Stimulated activated naive CD8-positive, alpha-beta T cell treated with anti-CD3 and anti-CD28 coated beads, Interleukin-15, Interleukin-2, amounts not matched to agents 100 U/mL and 50 U/mL, for 24 hours (primary cell): ENCODE measurements at regions not wholly inside any gene's neighbourhood (a gene's known extent, or its start where the extent isn't known, plus 50 kb on each side); places are given as distances from the start of the nearest gene placed in this dataset.
"Not testable (repeated sequence)": the region's sequence is repeated elsewhere in the genome, so short reads cannot be mapped to it uniquely, and the experiment has no call there.

ENCODE experiments used
- ATAC-seq: fragments of 150-1000 bp; cut with Tn5 transposase; one replicate; pipeline ENCODE4 v1.10.0; 2021
- DNase-seq: peaks from one replicate; pipeline ENCODE4 v3.0.0; 2021

DNA sequence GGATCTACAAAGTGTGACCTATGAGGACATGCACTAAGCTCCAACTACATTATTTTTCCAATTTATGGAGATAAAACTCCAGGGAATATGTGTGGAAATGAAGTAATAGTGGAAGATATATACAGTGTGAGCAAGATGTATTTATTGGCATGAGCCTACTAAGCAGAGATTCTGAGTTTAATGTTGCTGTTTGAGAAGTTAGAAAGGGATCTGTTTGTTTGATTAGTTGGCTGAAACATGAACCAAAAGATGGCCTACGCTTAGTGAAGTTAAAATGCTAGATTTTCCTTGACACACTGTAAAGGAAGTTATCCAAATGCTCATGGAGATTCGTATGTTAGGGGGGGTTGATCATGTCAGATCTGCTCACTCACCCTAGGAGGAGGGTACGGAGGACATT is 621.7 kb downstream of the TMEM182 start:
- DNase-seq (no peak), ATAC-seq (no peak)

DNA sequence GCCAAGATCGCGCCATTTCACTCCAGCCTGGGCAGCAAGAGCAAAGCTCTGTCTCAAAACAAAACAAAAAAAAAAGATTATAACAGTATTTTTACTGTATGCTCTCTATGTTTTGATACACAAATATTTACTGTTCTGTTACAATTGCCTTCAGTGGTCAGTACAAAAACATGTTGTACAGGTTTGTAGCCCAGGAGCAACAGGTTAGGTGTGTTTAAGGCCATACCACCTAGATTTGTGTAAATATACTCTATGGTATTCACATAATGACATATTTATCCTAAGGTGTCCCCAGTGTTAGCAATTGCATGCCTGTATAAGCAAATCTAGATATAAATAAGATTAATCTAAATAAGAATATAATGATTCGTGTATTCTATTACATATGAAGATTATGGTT is 625.0 kb downstream of the TMEM182 start:
- no peak for ATAC-seq
- DNase-seq = no peak

DNA sequence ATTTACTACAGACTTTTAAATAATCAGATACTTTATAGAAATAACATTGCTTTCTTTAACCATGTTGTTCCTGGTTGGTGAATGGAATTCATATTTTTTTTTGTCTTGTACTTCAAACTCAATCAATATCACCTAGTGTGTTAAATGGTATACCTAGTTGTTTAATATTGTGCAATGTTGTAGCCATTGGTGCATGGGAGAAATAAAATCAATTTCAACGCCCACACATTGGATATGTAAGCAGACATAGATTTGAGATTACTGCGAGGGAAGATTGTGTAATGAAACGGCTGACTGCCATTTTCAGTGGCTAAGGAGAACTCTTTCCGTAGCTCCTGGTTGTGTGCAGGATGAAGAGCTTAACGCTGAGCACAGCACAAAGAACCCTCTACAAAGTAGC is 626.1 kb downstream of the TMEM182 start:
- ATAC-seq (no peak), DNase-seq (no peak)

DNA sequence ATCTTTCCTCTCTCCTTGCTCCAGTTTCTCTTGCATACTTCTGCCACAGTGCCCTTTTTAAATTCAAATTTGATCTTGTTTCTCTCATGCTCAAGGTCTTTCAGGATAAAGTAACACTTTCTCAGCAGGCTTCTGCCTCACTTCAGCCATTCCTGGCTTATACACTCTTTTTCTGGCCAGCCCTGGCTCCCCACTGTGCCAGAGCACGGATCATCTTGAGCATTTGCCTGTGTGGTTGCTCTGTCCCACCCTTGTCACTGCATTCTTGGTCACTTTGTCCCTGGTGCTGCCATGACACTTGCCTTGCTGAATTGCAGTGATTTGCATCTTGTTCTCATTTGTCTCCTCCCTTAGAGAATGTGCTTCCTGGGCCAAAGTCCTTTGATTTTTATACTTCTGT is 634.3 kb downstream of the TMEM182 start:
- ATAC-seq (no peak), DNase-seq (no peak)

DNA sequence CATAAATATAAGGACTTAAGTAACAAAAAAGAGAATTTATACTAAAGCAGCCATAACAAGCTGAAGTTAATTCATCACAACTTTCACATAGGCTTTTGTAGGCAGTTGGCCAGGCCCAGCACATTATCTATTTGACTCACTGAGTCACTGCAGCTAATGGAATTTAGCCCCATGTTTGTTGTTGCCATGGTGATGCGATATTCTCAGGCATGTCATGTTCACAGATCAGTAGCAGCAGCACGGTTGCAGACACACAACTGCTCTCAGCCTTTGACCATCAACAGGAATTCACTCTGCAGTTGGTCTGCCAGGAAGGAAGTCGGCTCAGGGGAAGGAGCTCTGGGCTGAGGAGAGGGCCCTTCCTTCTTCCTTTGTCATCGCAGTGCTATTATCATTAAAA is 639.8 kb downstream of the TMEM182 start:
- no peak for ATAC-seq
- DNase-seq = no peak

DNA sequence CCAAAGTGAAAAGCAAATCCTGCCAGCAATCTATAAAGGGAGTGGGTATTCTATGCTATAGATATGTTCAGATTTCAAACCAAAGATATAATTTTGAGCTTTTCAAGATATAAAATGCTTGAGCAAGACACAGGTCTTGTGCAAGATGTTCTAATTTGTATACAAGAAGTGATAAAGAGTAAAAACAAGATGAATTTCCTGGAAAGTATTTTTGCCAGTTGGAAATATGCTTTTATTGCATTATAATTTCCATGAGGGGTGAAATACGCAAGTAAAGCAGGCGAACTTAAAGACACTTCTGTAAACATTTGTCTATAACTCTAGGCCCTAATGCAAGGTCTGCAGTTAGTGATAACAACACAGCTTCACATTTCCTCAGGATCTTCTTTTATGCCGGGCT is 640.5 kb downstream of the TMEM182 start:
- DNase-seq = no peak
- no peak for ATAC-seq

DNA sequence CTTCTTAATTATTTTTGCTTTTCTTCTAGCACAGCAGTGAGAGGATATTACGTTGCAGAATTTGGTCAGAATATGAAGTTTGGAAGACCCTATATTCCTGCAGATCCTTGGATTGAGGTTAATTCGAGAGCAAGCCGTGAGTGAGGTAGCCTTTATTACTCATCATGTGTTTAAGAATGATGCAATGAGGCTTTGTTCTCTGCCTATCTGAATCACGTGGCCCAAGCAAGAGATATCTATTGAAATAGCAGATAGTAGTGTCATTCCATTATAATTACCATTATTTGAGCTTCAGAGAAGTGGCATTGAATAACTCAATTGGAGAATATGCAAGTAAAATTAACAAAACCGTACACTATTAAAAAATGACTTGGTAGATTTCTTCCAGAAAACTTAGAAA is 641.1 kb downstream of the TMEM182 start:
- DNase-seq = no peak
- no peak for ATAC-seq

DNA sequence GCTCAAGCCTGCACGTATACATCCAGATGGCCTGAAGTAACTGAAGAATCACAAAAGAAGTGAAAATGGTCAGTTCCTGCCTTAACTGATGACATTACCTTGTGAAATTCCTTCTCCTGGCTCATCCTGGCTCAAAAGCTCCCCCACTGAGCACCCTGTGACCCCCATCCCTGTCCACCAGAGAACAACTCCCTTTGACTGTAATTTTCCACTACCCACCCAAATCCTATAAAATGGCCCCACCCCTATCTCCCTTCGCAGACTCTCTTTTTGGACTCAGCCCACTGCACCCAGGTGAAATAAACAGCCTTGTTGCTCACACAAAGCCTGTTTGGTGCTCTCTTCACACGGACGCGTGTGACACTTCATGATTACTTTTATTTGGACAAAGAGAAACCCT is 641.6 kb downstream of the TMEM182 start:
- DNase-seq, ATAC-seq: not testable (repeated sequence)

DNA sequence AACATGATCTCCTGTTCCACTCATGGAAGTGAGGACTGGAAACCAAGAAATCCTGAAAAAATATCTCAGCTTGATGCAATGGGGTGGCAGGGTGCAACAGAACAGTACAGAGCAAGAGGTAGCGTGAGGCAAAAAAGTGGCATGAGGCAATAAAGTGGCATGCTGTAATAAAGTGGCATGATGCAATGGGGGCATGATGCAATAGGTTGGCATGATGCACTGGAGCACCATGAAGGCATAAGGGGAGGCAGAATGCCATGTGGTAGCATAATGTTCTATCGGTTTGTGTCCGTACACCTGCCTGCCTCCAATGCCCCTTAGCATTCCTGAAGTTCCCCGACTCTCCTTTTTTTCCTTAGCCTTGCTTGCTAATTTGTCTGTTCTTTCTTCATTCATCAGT is 648.4 kb downstream of the TMEM182 start:
- DNase-seq (no peak), ATAC-seq (no peak)

DNA sequence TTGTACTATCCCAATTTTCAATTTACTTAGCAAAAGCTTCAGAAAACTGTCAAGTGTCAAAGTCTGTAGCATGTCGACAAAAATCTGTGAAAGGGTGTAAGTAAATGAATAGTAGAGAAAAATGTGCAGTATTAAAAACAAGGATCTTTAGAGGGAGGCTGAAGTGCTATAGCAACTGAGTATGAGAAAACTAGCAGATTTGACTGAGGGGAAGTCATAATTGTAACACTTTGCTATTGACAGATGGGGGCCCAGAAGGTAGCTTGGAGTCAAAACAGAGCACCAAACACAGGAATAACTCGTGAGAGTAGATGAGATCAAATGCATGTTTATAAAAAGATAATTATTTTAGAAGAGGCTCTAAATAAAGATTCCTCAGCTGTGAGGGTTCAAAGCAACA is 657.7 kb downstream of the TMEM182 start:
- DNase-seq (no peak), ATAC-seq (no peak)

DNA sequence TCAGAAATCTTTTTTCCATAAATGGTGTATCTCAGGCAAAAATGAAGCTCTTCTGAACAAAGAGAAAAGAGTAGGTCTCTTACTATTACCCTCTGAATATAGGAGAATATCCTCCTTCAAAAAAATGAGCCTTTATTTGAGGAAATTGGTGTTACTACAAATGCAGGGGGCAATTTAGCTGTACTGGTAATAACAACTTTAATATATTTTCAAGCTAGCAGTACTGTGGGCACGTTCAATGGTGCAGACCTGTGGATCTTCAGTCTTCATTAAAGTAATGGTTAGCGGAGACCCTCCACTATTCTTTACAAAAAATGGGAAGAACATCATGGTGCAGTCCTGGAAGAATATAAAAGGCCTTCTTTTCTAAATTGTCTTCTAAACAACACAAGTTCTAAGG is 661.3 kb downstream of the TMEM182 start:
- DNase-seq (no peak), ATAC-seq (no peak)

DNA sequence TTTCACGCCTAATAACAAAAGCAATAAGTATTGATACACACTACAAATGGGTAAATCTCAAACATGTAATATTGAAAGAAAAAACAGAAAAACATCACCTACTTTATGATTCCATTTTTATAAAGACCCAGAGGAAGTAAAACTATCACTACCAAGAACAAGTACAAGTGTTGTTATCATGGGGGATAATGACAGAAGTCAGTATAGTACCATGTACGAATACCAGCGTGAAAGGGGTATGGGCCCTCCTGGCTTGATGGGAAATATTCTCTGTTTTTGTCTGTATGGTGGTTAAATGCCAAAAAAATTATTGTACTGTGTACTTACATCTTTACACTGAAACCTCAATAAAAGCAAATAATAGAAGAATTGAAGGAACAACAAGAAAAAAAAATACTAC is 665.7 kb downstream of the TMEM182 start:
- DNase-seq (no peak), ATAC-seq (no peak)

DNA sequence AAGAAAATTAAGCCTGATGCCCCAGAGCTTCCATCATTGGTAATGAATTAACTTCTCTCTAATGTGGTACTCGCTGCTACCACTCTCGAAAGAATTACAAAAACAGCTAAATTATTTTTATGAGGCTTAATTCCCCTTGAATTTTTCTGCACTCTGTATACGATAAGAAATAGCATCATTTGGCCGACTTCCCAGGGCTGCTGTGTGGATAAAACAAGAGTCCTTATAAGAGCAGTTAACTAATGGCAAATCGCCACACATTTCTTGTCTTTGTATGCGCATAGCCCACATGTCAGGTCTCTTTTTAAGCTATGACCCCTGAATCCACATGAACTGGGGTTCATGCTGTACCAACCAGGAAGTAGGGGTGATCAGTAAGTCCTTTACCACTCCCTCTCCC is 668.4 kb downstream of the TMEM182 start:
- DNase-seq (no peak), ATAC-seq (no peak)

DNA sequence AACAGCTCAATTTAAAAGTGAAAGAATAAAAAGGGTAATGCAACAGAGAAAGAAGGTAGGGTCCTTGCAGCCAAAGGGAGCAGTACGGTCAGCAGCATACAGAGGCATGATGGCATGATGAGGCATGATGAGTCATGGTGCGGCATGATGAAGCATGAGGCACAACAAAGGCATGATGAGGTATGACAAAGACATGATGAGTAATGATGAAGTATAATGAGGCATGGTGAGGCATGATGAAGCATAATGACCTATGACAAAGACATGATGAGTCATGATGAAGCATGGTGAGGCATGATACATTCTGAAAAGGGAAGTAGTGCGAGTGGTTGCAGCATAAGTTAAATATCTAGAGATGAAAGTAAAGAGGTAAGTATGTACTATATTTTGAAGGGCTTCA is 673.2 kb downstream of the TMEM182 start:
- no peak for ATAC-seq
- no peak for DNase-seq

DNA sequence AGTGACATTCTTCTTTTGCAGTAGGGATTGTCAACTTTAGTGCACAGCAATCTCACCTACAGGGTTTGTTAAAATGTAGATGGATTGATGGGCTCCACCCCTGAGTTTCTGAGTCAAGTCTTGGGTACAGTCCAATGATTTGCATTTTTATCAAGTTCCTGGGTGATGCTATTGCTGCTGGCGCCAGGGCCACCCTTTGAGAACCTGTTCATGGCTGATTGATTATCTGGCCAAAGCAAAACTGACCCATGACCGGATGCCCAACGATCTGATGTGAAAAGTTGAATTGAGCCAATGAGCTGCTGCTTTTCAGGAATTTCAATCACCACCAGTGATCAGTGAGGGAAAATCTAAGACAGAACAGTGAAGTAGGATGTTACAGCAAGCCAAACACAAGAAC is 675.3 kb downstream of the TMEM182 start:
- DNase-seq (no peak), ATAC-seq (no peak)

DNA sequence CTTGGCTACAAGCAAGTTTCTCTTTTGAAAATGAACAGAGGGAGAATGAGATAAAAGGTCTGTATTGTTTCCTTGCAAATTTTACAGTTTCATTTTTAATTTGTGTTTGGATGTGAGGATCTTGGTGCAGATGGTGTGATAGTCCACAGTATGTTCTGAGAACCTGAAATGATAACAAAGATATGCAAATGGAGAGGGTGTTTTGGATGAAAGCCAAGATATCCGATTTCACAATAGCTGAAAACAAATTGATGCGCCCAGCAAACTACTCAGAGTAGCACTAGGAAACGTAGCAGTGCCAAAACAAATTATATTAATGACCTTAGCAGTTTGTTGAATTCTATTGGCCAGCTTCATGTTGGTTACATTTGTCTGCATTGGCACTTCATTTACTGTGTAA is 683.5 kb downstream of the TMEM182 start:
- ATAC-seq (no peak), DNase-seq (no peak)

DNA sequence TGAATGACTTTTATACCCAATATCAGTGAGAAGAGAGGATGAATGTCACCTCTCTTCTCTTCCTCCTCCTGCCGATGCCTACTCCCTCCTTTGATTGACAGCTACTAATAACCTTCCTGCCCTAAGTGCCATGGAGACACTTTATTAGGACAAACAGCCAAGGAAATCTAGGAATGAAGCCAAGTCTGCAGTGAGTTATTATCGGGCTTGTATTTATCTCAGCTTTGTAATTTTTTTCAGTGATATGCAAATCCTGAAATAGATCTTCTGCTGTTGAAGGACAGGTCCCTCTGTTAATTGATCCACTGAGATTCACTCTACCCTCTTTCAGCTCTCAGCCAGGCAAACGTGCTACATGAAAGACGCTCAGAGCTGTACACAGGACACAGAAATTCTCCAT is 686.7 kb downstream of the TMEM182 start:
- DNase-seq = no peak
- no peak for ATAC-seq

DNA sequence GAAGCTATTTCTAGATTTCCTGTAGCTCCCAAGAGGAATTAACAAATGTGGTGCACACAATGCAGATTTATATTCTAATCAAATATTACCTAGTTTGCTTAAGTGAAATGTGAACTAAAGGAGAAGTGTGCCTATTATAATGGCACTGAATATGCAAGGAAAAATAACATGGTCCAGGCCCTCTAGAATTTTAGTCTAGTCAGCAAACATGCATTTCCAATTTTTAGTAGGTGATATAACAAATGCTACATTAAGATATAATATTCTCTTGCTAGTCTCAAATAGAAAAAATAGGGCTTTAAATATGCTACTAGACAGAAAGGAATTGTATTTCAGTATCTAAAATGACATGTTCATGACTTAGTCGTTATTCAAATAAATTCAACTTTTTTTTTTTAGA is 689.5 kb downstream of the TMEM182 start:
- no peak for ATAC-seq
- no peak for DNase-seq

DNA sequence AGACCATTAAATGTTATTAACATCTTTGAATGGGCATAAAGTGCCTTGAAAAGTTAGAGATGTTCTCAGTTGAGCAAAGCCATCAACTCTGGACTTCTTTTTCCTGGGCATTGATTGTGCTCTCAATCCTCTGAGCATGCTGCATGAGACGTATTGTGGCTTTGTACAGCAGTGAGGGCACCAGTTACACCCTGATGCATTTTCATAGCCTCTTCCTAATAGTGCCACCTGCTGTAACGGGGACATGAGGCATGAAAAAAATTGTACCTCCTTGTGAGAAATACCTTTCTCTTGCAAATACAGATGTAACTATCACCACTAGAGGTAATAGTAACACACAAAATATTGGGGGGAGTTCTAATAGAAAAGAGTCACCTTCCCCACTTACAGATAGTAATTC is 697.5 kb downstream of the TMEM182 start:
- ATAC-seq (no peak), DNase-seq (no peak)

DNA sequence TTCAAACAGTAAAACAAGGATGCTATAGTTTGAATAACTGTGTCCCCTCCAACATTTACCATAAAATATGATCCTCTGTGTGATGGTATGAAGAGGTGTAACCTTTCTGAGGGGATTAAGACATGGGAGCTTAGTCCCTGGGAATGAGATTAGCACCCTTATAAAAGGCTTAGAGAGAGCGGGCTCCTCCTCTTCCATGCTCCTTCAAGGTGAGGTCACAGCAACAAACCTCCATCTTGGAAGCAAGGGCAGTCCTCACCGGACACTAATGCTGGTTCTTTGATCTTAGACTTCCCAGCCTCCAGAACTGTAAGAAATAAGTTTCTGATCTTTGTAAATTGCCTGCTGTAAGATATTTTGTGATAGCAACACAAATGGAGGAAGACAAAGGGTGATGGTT is 700.3 kb downstream of the TMEM182 start:
- no peak for DNase-seq
- ATAC-seq = no peak

DNA sequence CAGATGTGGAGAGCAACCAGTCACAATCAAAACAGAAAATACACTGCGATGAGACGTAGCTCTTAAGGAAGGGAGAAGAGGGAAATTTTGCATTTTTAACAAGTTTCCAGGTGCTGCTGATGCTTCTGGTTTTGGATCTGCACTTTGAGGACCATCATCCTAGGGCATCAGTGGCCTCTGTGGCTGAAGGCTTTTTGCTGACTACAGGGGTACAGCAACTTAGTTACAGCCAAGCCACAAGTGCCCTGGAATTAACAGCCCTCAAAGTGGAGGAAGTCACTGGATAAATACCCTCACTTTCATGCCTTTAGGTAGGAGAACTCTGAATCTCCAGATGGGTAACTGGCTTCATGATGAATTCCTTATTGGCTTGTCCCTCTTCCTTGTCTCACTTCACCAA is 700.9 kb downstream of the TMEM182 start:
- ATAC-seq (no peak), DNase-seq (no peak)

DNA sequence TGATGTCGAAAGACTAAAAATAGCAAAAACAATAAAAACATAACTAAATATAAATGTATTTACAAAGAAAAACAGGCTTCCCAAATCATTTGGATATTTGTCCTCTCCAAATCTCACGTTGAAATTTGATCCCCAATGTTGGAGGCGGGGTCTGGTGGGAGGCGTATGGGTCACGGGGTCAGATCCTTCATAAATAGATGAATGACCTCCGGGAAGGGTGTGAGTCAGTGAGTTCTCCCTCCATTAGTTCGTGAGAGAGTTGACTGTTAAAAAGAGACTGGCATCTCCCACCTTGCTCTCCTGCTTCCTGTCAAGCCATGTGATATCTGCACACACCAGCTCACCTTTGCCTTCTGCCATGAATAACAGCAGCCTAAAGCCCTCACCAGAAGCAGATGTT is 703.0 kb downstream of the TMEM182 start:
- DNase-seq = no peak
- no peak for ATAC-seq

DNA sequence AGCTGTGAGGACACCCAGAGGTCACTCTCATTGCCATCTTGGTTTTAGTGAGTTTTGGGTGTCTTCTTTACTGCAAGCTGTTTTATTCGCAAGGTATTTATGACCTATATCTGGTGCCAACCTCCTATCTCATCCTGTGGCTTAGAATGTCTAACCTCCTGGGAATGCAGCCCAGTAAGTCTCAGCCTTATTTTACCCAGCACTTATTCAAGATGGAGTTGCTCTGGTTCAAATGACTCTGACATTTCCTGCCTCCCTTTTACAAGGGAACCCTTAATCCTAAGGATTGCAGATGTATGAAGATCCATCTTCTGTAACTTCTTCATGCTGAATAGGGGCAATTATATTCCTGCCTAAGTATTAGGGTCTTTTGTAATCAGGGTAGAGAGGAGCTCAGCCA is 708.0 kb downstream of the TMEM182 start:
- ATAC-seq (no peak), DNase-seq (no peak)

DNA sequence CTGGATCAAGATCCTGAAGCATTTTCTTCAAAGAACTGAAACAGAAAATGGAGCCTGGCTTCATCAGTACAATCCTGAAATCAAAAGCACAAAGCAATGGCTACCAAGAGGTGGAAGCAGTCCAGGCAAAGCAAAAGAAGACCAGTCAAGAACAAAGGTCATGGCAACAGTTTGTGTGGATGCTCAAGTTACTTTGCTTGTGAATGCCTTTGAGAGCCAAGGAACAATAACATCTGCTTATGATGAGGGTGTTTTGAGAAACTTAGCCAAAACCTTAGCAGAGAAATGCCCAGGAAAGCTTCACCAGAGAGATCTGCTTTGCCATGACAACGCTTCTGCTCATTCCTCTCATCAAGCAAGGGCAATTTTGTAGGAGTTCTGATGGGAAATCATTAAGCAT is 723.1 kb downstream of the TMEM182 start:
- ATAC-seq (no peak), DNase-seq (no peak)

DNA sequence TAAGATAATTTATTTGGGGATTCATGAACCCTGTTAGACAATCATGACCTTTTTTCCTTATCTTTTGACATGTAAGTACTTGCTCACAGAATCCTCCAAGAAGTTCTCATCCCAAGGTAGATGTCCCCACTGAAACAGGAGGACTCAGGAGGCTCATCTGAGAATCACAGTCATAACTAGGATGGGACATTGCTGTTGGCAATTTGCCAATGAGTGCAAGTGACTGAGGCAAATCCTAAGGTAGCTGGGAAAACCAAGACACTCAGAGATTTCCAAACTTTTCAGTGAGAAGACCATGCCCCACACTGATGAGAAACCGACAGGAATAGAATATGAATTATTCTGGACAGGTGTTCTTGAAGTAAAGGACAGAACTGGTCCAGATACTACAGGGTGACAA is 735.0 kb downstream of the TMEM182 start:
- no peak for DNase-seq
- ATAC-seq = no peak

DNA sequence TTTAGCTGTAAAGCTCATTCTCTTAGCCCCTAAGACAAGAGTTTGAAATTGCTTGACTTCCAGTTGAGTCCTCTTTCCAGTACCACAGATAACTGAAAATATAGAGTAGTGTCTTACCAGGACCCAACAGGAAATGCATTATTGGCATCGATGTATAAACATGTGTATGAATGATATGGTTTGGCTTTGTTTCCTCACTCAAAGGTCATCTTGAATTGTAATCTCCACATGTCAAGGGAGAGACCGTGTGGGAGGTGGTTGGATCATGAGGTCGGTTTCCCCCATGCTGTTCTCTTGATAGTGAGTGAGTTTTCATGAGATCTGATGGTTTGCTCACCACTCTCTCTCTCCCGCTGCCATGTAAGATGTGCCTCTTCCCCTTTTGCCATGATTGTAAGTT is 745.0 kb downstream of the TMEM182 start:
- no peak for DNase-seq
- ATAC-seq = no peak
